GM19328 (cell line): ENCODE measurements at regions not wholly inside any gene's neighbourhood (a gene's known extent, or its start where the extent isn't known, plus 50 kb on each side); places are given as distances from the start of the nearest gene placed in this dataset.

Experiments used
- ATAC-seq: cut with Tn5 transposase; IDR thresholded peaks from one replicate; pipeline ENCODE4 v1.9.1; 2021; ENCODE audit warnings: mild to moderate bottlenecking, moderate library complexity; ENCODE audit not compliant: unreplicated experiment

DNA sequence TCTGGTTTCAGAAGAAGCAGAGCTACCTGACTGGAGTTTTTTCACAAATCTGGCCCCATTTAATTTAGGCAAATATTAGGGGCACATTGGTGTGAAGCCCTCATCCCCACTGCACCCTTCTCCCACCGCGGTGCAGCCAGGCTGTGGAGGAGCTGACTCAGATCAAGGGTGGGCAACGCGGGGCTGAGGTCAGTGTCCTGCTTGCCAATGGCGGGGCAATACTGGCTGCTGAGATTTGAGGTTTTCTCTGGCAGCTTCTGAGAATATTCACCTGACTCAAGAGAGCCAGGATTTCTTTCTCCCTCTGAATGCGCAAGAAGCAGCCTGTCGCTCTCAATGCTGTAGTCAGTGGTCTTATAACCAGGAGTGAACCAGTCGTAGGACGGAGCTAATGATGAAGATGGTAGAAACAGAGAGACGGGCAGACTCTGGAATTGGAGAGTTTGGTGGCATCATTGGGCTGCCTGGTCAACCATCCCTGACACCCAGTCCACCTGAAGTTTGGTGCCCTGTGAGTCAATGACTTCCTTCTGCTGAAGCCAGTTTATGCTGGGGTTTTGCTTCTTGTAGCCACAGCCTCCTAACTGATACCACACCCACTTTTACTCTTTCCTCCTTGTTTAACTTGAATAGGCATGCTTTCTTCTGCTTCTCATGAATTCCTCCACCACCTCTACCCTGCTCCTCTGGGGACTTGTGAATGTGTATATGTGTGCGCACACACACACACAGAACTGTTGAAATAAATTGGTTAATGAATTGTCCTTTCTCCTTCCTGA lies 123.7 kb upstream of the CTBP2 start:
- ATAC-seq, result no peak

- ATAC-seq, result no peak
Measured at GRCh38 chr10:125283191-125283835, 123.0 kb upstream of the CTBP2 start.

- no peak for ATAC-seq
Measured at GRCh38 chr10:125281091-125281490, 120.7 kb upstream of the CTBP2 start.

GRCh38 chr10:125276133-125276532 lies 115.8 kb upstream of the CTBP2 start:
- no peak for ATAC-seq

- no peak for ATAC-seq
Measured at GRCh38 chr10:125274961-125275360, 114.6 kb upstream of the CTBP2 start.

DNA sequence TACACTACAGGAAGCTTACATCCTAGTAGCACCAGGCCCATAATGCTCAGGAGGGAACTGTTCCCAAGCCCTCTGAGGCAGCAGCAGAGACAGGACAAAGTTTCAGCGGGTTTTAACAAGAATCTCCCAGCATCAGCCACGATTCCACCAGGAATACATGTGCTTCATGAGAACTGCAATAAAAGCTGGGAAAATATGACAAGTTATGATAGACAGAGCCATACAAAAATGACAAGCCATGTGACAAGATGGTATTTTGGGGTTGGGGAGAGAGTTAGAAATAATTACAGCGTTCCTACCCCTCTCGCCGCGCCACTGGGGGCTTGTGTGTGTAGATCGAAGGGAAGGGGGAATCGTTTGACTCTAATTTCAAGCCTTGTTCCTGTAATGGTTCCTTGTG lies 112.7 kb upstream of the CTBP2 start:
- ATAC-seq, result no peak

GRCh38 chr10:125269716-125270115 lies 109.4 kb upstream of the CTBP2 start:
- ATAC-seq, result no peak

DNA sequence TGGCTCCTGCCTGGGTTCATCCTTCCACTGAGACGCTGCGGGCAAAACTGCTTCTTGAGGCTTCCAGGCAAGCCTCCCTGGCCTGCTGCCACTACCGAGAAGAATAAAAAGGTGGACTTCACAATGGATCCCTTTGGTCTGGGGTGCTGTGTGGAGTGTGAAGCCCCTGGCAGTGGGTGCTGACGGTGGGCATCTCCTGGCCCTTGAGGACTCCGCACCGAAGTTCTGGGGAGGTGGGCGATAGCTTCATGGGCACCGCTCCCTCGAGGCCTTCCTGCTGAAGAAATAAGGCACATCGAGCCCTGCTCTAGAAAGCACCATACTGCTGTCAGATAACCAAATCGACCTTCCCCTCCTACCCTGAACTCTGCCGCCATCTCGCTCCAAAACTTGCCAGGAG lies 106.6 kb upstream of the CTBP2 start:
- ATAC-seq, result no peak

- ATAC-seq, result no peak
Measured at GRCh38 chr10:125266541-125266940, 106.2 kb upstream of the CTBP2 start.

DNA sequence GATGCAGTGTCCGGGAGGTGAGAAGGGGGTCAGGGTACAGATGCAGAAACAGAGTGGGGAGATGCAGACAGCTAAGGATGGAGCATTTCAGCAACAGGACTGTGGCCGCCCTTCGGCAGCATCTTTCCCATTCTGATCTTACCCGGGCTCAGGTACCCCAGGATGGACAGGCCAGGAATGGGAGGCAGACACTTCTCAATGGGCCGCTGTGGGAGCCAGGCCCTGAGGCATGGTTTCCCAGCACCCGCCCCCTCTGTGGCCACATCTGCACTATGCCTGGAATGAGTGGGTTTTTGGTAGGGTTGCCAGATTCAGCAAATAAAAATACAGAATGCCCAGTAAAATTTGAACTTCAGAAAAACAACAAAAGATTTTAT lies 105.2 kb upstream of the CTBP2 start:
- ATAC-seq, result no peak

DNA sequence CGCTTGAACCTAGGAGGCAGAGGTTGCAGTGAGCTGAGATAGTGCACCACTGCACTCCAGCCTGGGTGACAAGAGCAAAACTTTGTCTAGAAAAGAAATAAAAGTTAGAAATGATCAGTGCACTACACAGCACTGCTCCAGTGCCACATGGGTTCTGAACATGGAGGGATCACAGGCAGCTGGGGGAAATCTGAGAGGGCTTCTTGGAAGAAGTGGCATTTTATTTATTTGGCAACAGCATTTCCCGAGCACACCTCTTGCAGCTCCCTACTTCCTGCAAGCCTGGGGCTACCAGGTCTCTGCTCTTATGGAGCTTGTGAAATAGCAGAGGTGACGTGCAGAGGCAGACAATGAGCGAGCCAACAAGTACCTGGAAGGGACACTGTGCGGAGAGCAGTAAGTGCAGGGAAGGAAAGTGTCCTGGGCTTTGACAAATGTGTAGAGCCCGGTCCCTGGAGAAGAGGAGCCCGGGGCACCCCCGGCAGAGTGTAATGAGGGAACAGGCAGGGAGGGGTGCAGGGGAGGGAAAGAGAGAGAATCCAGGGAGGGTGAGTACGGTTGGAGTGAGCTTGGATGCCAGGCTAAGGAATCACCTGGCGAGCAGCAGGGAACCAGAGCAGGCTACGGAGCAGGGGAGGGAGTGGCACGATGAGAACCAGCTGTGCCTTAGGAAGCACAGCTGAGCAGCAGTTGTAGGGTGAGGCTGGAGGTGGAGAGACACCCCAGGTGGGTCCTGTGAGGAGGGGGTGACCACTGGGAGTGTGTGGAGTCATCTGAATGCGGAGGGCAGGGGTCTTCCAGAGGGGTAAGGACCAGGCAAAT lies 104.6 kb upstream of the CTBP2 start:
- ATAC-seq, result no peak

DNA sequence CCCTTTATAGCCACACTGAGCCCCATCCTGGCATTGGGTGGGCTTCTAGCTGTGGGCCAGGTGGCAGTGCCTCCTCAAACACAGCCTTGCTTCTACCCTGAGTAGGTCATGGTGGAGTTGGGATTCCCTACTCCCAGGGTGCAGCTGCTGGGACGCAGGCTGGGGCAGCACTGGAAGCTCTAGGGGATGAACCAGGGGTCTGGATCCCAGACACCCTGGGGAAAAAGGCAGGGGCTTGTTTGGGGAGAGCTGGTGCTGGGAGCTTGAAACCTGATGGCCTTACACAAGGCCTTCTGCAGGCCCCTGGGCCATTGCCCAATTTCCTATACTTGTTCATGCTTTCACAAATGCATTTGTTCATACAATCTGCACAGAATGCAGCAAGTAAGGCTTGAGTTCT lies 103.7 kb upstream of the CTBP2 start:
- no peak for ATAC-seq

- ATAC-seq, result no peak
Measured at GRCh38 chr10:125263551-125263950, 103.2 kb upstream of the CTBP2 start.

- no peak for ATAC-seq
Measured at GRCh38 chr10:125262920-125263319, 102.6 kb upstream of the CTBP2 start.

DNA sequence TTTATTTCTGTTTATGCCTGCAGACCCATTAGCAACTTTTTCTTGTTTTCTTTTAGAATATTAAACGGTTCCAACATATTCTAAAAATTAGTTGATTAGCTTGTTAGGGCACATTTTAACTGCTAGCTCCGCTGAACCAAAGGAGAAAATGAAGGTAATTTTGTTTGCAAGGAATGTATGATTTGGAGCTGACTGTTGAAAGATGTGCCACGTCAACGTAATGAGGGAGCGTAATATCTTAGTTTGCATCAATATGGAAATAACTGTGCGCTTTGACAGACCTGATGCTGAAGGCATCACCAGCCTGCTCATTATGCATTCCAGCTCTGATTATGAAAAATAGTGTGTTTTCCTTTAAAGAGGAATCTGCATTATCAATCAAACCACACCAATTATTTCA lies 102.0 kb upstream of the CTBP2 start:
- ATAC-seq, result no peak

GRCh38 chr10:125261491-125262186 lies 101.3 kb upstream of the CTBP2 start:
- ATAC-seq, result no peak

DNA sequence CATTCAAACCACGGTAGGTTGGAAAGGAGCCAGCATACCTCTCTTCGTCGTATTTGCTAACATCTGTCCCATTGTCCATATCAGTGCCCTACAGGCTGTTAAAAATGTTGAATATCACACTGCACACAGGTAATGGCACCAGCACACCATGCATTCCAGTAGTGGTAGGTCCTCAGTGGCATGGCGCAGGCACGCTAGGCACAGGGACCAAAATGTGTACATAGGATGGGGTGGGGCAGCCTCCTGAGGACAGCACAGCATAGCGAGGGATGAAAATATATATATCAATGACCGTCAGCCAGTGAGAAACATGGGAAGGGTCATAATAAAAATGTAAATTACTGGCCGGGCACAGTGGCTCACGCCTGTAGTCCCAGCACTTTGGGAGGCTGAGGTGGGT lies 99.9 kb upstream of the CTBP2 start:
- no peak for ATAC-seq

- no peak for ATAC-seq
Measured at GRCh38 chr10:125259651-125260050, 99.3 kb upstream of the CTBP2 start.

GRCh38 chr10:125258676-125259075 lies 98.3 kb upstream of the CTBP2 start:
- no peak for ATAC-seq

DNA sequence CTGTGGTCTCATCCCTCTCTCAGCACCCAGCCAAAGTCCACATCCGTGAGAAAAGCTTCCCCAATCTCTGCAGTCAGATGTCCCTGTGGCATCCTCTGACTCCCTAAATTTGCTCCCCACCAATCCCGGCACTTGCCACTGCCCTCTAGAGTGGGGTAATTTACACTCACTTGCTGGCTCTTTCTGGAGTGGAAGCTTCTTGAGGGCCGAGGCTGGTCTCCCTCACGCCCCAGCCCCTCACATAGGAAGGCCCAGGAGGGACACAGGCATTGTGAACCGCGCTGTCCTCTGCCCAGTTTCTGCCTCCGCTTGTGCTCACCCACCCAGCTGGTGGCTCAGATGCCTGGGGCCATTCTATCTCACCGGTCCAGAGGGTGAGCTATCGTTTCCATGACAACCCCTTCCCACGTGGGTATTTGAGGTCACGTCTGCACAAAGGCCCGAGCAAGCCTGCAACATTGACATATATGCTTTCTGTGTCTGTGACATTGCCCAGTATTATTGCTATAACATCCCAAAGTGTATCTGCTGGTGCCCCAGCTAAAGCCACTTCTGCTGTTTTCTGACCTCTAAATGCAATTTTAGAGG lies 97.3 kb upstream of the CTBP2 start:
- ATAC-seq, result no peak

GRCh38 chr10:125256026-125256425 lies 95.7 kb upstream of the CTBP2 start:
- ATAC-seq, result no peak
